Central memory CD4-positive, alpha-beta T cell (primary cell): ENCODE measurements at regions not wholly inside any gene's neighbourhood (a gene's known extent, or its start where the extent isn't known, plus 50 kb on each side); places are given as distances from the start of the nearest gene placed in this dataset.
"Not testable (repeated sequence)": the region's sequence is repeated elsewhere in the genome, so short reads cannot be mapped to it uniquely, and the experiment has no call there.

Source experiments
- DNase-seq: peaks from one replicate; pipeline ENCODE4 v3.0.0; 2022

- DNase-seq = no peak
Observed at GRCh38 chr1:38746941-38747600, 112.5 kb downstream of the RRAGC start.

- DNase-seq = no peak
Observed at GRCh38 chr1:38746402-38746935, 113.1 kb downstream of the RRAGC start.

GRCh38 chr1:38745476-38746401 lies 113.8 kb downstream of the RRAGC start:
- no peak for DNase-seq

GRCh38 chr1:38744452-38745350 lies 114.9 kb downstream of the RRAGC start:
- DNase-seq = no peak

- no peak for DNase-seq
Observed at GRCh38 chr1:38743184-38743583, 116.4 kb downstream of the RRAGC start.

GRCh38 chr1:38741341-38741740 lies 118.2 kb downstream of the RRAGC start:
- DNase-seq = no peak

- no peak for DNase-seq
Observed at GRCh38 chr1:38740487-38740886, 119.1 kb downstream of the RRAGC start.

GRCh38 chr1:38738207-38738606 lies 121.4 kb downstream of the RRAGC start:
- DNase-seq = no peak

GRCh38 chr1:38736399-38736798 lies 123.2 kb downstream of the RRAGC start:
- no peak for DNase-seq

- no peak for DNase-seq
Observed at GRCh38 chr1:38735651-38736161, 123.9 kb downstream of the RRAGC start.

- no peak for DNase-seq
Observed at GRCh38 chr1:38733761-38734160, 125.8 kb downstream of the RRAGC start.

GRCh38 chr1:38730511-38731397 lies 128.8 kb downstream of the RRAGC start:
- DNase-seq = no peak

GRCh38 chr1:38728585-38728908 lies 131.0 kb downstream of the RRAGC start:
- no peak for DNase-seq

GRCh38 chr1:38727684-38728584 lies 131.6 kb downstream of the RRAGC start:
- DNase-seq = no peak

GRCh38 chr1:38725321-38725961 lies 134.1 kb downstream of the RRAGC start:
- DNase-seq = not testable (repeated sequence)

- no peak for DNase-seq
Observed at GRCh38 chr1:38724160-38725131, 135.1 kb downstream of the RRAGC start.

GRCh38 chr1:38721816-38722215 lies 137.8 kb downstream of the RRAGC start:
- DNase-seq = no peak

- DNase-seq = no peak
Observed at GRCh38 chr1:38719880-38720279, 139.7 kb downstream of the RRAGC start.

- no peak for DNase-seq
Observed at GRCh38 chr1:38718031-38718430, 141.5 kb downstream of the RRAGC start.
